ENCODE measurements at regions not wholly inside any gene's neighbourhood (a gene's known extent, or its start where the extent isn't known, plus 50 kb on each side); places are given as distances from the start of the nearest gene placed in this dataset.

DNA sequence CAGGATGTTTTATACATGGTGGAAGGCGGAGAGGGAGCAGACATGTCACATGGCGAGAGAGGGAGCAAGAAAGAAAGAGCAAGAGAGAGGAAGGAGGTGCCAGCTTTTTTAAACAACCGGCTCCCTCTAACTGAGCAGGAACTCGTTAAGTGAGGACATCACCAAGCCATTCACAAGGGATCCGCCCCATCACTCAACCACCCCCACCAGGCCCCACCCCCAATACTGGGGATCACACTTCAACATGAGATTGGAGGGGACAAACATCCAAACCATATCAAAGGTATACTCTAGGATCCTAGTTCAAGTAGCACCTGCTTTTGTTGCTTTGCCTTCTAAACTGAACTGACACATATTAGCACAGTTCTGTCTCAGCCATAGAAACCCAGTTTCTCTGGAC lies 141.9 kb upstream of the KLF14 start:
- DNase-seq (ENCODE audit: insufficient read length, low spot score) (no peak), FAIRE-seq (no peak)
- TF ChIP-seq SPI1 (IDR thresholded peaks at IDR 0.05; ENCODE audit: low read depth, low read length) (no peak), POLR2AphosphoS5 (IDR thresholded peaks at IDR 0.05; ENCODE audit: low read depth, low read length) (no peak; the same call in 1 of the 2 replicates), POU2F2 (IDR thresholded peaks at IDR 0.05; ENCODE audit: low read depth, low read length) (no peak), TAF1 (IDR thresholded peaks at IDR 0.05; ENCODE audit: low read depth, low read length) (no peak), POLR2A (IDR thresholded peaks at IDR 0.05; ENCODE audit: low read depth, low read length) (peak; percentile 24; the same call in 1 of the 2 replicates)

DNA sequence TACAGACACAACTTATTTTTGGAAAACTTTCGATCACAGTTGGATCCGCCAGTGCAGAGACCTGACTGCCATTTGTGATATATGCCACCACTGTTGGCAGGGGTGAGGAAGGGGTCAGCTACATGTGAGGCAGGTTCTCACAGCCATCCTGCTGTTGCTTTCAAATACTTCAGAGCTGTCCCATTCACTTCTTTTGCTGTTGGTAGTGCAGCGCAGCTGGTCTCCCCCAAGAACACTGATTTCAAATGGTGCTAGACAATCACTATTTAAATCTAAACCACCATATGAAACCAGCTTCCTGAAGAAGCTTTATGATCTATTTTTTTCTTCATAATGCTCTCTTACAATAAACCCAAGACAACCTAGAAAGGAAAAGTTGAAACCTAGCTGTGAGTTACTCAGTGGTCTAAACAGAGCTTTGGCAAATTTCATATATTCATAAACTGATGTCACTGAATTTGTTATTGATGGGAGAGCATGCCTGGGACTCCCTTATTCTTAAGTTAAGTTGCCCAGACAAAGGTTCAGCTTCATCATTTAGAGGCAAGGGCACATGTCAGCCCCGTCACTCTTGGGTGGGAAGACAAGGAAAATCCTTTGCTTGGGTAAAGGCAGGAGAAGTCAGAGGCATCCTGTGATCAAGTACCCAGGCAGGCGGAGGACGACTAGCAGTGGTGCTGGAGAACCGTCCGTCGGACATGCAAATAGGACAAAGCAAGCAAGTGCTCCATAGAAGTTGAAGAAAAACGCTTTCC lies 143.4 kb upstream of the KLF14 start:
- no peak for DNase-seq (ENCODE audit: insufficient read length, low spot score)
- no peak for TF ChIP-seq TAF1 (IDR thresholded peaks at IDR 0.05; ENCODE audit: low read depth, low read length)
- no peak for FAIRE-seq

DNA sequence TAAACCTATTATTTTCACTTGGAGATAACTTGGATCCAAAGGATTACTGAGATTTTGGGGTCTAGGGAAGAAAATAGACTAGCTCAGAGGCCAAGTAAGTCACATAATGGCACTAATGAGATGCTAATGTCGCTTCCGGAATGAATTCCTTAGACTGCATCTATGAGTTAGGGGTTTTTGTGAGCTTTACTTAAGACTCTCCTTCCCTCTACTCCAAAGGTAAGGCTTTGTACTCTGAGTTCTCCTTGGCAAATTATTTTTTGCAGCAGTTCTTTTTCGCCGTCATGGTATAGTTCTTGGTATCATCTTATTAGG lies 143.9 kb upstream of the KLF14 start:
- DNase-seq (ENCODE audit: insufficient read length, low spot score) (no peak), FAIRE-seq (no peak)
- TF ChIP-seq PAX5 (IDR thresholded peaks at IDR 0.05; ENCODE audit: insufficient read depth, low read length, severe bottlenecking): no peak
- no peak for TF ChIP-seq SPI1 (IDR thresholded peaks at IDR 0.05; ENCODE audit: low read depth, low read length)
- no peak for TF ChIP-seq POU2F2 (IDR thresholded peaks at IDR 0.05; ENCODE audit: low read depth, low read length)
- TF ChIP-seq POLR2A (IDR thresholded peaks at IDR 0.05; ENCODE audit: low read depth, low read length): no peak
- TF ChIP-seq POLR2AphosphoS5 (IDR thresholded peaks at IDR 0.05; ENCODE audit: low read depth, low read length): no peak
- no peak for TF ChIP-seq TAF1 (IDR thresholded peaks at IDR 0.05; ENCODE audit: low read depth, low read length)

DNA sequence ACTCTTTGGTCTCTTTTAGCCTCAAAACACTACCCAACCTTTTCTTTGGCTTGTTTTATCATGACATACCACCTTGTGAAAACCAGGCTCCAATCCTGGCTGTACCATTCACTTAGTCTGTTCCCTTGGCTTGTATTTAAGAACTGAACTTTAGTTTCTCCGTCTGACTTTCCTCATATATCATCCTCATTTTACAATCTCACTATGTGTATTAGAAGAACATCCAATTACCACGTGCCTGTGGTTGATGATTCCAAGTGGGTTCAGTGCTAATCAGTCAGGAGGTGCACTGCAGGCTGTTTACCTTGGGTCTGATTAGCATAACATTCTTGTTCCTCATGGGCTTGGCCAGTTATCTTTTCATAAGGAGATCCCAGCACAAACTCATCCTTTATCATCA lies 144.8 kb upstream of the KLF14 start:
- DNase-seq (ENCODE audit: insufficient read length, low spot score) (no peak), FAIRE-seq (no peak)

DNA sequence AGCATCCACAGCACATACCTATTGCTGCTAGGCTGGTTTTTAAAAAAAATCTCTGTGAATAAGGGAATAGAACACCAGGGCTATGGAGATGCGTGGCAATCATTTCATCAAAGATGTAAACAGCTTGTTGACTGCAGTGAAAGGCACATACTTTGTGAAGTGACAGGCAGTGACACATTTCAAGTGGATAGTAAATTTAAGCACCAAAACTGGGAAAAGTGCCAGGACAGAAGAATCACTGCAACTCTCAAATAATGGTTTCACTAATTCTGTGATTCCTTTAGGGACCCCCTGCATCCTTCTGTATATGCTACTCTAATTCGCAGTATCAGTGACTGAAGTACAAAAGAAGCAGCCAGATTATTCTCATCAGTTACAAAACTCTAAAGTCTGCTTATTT lies 145.2 kb upstream of the KLF14 start:
- no peak for TF ChIP-seq SPI1 (IDR thresholded peaks at IDR 0.05; ENCODE audit: low read depth, low read length)
- no peak for FAIRE-seq
- DNase-seq (ENCODE audit: insufficient read length, low spot score): no peak

More for the DNA sequence above, 144.8 kb upstream of the KLF14 start:
- TF ChIP-seq POU2F2 (IDR thresholded peaks at IDR 0.05; ENCODE audit: low read depth, low read length) (no peak), SPI1 (IDR thresholded peaks at IDR 0.05; ENCODE audit: low read depth, low read length) (no peak), TAF1 (IDR thresholded peaks at IDR 0.05; ENCODE audit: low read depth, low read length) (no peak), PAX5 (IDR thresholded peaks at IDR 0.05; ENCODE audit: insufficient read depth, low read length, severe bottlenecking) (no peak), POLR2A (IDR thresholded peaks at IDR 0.05; ENCODE audit: low read depth, low read length) (no peak), POLR2AphosphoS5 (IDR thresholded peaks at IDR 0.05; ENCODE audit: low read depth, low read length) (peak; percentile 29; the same call in 1 of the 2 replicates)

DNA sequence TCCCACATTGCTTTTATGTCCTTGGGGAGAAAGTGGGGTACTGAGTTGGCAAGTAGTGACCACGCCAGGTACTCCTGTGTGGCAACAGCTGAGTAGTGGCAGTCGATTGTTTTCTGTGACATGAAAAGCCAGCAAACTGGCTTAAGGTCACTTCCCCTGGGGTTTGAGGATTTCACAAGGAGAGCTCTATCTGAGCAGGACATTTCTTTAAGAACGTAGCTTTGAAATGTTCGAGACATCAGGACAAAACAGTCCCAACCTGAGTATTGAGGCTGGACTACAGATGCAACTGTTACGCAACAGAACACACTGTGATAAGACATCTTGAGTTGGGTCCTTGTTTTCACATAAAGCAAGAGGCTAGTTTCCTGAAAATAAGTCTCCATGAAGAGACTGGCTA lies 146.7 kb upstream of the KLF14 start:
- FAIRE-seq (no peak), DNase-seq (ENCODE audit: insufficient read length, low spot score) (no peak)
- TF ChIP-seq POU2F2 (IDR thresholded peaks at IDR 0.05; ENCODE audit: low read depth, low read length): no peak
- TF ChIP-seq POLR2AphosphoS5 (IDR thresholded peaks at IDR 0.05; ENCODE audit: low read depth, low read length): no peak
- no peak for TF ChIP-seq PAX5 (IDR thresholded peaks at IDR 0.05; ENCODE audit: insufficient read depth, low read length, severe bottlenecking)
- TF ChIP-seq TAF1 (IDR thresholded peaks at IDR 0.05; ENCODE audit: low read depth, low read length): no peak
- no peak for TF ChIP-seq POLR2A (IDR thresholded peaks at IDR 0.05; ENCODE audit: low read depth, low read length)
- TF ChIP-seq SPI1 (IDR thresholded peaks at IDR 0.05; ENCODE audit: low read depth, low read length): no peak

DNA sequence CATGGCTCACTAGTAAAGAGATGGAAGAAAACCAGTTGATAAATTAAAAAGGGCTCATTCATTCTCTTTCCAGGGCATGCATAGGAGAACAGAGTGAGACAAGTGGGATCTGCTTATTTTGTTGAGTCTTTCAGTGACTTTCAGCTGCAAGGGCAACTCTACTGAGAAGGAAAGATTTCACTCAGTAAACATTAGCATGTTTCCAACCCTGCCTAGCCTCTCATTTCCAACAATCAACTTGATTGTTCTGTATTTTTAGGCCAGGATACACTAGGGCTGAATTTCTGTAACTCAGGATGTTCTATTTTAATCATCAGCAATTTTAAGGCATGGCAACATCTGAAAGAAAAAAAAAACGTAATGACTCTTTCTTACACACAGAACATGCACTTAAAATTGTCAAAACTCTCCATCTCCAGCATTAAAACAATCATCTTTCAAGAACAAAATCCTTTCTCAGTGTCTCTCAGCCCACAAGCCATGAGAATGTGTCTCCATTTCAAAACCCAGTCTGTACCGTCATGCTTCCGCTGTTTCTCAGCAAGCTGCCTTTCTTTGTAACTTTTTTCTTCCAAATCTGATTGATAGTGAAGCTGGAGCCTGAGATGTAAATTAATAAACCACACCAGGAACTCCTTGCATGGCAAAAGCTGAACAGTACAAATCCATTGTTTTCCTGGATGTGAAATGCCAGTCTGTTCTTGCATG lies 147.2 kb upstream of the KLF14 start:
- no peak for FAIRE-seq
- no peak for TF ChIP-seq SPI1 (IDR thresholded peaks at IDR 0.05; ENCODE audit: low read depth, low read length)
- TF ChIP-seq POLR2A (IDR thresholded peaks at IDR 0.05; ENCODE audit: low read depth, low read length): no peak
- no peak for TF ChIP-seq PAX5 (IDR thresholded peaks at IDR 0.05; ENCODE audit: insufficient read depth, low read length, severe bottlenecking)
- no peak for TF ChIP-seq TAF1 (IDR thresholded peaks at IDR 0.05; ENCODE audit: low read depth, low read length)
- no peak for TF ChIP-seq POLR2AphosphoS5 (IDR thresholded peaks at IDR 0.05; ENCODE audit: low read depth, low read length)
- no peak for TF ChIP-seq POU2F2 (IDR thresholded peaks at IDR 0.05; ENCODE audit: low read depth, low read length)
- no peak for DNase-seq (ENCODE audit: insufficient read length, low spot score)

DNA sequence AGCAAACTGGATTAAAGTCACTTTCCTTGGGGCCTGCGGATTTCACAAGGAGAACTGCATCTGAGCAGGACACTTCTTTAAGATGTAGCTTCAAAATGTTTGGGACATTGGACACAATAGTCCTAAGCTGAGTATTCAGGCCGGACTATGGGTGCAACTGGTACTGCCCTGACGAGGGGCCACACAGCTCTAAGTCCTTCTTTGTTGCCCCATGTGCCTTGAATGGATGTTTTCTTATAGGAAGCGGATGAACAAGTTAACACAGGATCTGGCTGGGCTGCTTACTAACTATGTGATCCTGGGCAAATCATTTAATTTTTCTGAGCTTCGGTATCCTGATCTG lies 147.8 kb upstream of the KLF14 start:
- no peak for DNase-seq (ENCODE audit: insufficient read length, low spot score)
- FAIRE-seq: no peak
- TF ChIP-seq POU2F2 (IDR thresholded peaks at IDR 0.05; ENCODE audit: low read depth, low read length) (no peak), TAF1 (IDR thresholded peaks at IDR 0.05; ENCODE audit: low read depth, low read length) (no peak), PAX5 (IDR thresholded peaks at IDR 0.05; ENCODE audit: insufficient read depth, low read length, severe bottlenecking) (no peak), POLR2A (IDR thresholded peaks at IDR 0.05; ENCODE audit: low read depth, low read length) (no peak), SPI1 (IDR thresholded peaks at IDR 0.05; ENCODE audit: low read depth, low read length) (no peak), POLR2AphosphoS5 (IDR thresholded peaks at IDR 0.05; ENCODE audit: low read depth, low read length) (0 out of 2 replicates have a peak, but pooled peaks have one; percentile 15)

DNA sequence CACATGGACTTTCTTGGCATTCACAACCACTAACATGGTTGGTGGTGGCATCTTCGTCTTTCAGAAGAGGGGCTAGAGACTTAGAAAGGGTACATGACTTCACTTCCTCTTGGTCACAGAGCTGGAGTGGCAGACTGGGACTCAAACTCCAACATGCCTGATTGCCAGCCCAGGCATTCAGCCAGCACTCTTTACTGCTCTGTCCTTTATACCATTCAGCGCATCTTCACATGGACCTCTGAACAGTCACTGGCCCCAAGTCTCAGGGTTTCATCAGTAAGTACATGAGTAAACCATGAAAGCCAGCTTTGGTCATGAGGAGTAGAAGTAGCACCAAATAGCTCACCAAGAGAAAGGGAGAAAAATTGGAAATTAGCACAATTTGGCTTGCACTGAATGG lies 148.4 kb upstream of the KLF14 start:
- no peak for FAIRE-seq
- DNase-seq (ENCODE audit: insufficient read length, low spot score): no peak
- TF ChIP-seq PAX5 (IDR thresholded peaks at IDR 0.05; ENCODE audit: insufficient read depth, low read length, severe bottlenecking): no peak

DNA sequence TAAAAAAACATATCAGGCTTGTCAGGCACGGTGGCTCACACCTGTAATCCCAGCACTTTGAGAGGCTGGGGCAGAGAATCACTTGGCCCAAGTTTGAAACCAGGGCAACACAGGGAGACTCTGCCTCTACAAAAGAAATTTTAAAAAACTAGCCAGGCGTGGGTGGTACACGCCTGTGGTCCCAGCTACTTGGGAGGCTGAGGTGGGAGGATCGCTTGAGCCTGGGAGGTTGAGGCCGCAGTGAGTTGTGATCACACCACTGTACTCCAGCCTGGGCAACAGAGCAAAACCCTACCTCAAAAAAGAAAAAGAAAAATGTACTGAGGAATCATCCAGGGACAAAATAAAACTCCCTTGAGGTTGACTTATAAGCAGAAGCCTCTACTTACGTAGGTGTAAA lies 149.9 kb upstream of the KLF14 start:
- TF ChIP-seq POU2F2 (IDR thresholded peaks at IDR 0.05; ENCODE audit: low read depth, low read length): no peak
- no peak for TF ChIP-seq TAF1 (IDR thresholded peaks at IDR 0.05; ENCODE audit: low read depth, low read length)
- TF ChIP-seq POLR2AphosphoS5 (IDR thresholded peaks at IDR 0.05; ENCODE audit: low read depth, low read length): no peak
- no peak for TF ChIP-seq SPI1 (IDR thresholded peaks at IDR 0.05; ENCODE audit: low read depth, low read length)
- TF ChIP-seq POLR2A (IDR thresholded peaks at IDR 0.05; ENCODE audit: low read depth, low read length): no peak
- TF ChIP-seq PAX5 (IDR thresholded peaks at IDR 0.05; ENCODE audit: insufficient read depth, low read length, severe bottlenecking): no peak
- DNase-seq (ENCODE audit: insufficient read length, low spot score) (no peak), FAIRE-seq (no peak)
